HCT116 (cell line): ENCODE measurements at regions not wholly inside any gene's neighbourhood (a gene's known extent, or its start where the extent isn't known, plus 50 kb on each side); places are given as distances from the start of the nearest gene placed in this dataset.

Experiments used
- ATAC-seq: fragments of 200-7000 bp; cut with Tn5 transposase; 2 replicates; pipeline ENCODE4 v1.9.1; 2020; ENCODE audit warnings: mild to moderate bottlenecking, moderate library complexity
- BruUV-seq: library from RNA; stranded (reverse); fragments of 400-500 nt; replicated peaks from 2 replicates; lab custom pipeline; 2021; lab: Mats Ljungman, UMichigan
- CTCF ChIA-PET: fragments of 300-600 bp; sonication (Branson Sonifier 250); formaldehyde crosslinking; loops from one replicate; lab custom pipeline; 2021; ENCODE audit warnings: antibody characterized with exemption; lab: Charles Lee
- POLR2A ChIA-PET: fragments of 300-600, 350-600 bp; sonication (Branson Sonifier 250); formaldehyde crosslinking; loops from one replicate; lab custom pipeline; 2021; ENCODE audit warnings: antibody characterized with exemption; lab: Charles Lee
- RAD21 ChIA-PET, 2 experiments: fragments of 300-600 bp; sonication (Branson Sonifier 250); formaldehyde crosslinking; loops; one replicate each; lab custom pipeline; 2023; ENCODE audit warnings: low total read pairs in 2 of 2; ENCODE audit not compliant: uncharacterized antibody in 2 of 2, unreplicated experiment in 2 of 2, low non-redundant PET in 1 of 2; lab: Charles Lee
- DNase-seq: peaks from one replicate; pipeline ENCODE4 v3.0.0-alpha.2; 2010; ENCODE audit warnings: low read depth, low spot score
- H2AFZ ChIP-seq: fragments of 200-600 bp; shearing (Covaris generic), sonication (generic); 2 replicates; pipeline ENCODE4 v1.6.1; 2017; ENCODE audit warnings: low read depth, mixed run types, mixed read lengths, antibody characterized with exemption, low read length; ENCODE audit not compliant: poor library complexity, severe bottlenecking
- H3K27ac ChIP-seq: 2 replicates; pipeline ENCODE4 v1.5.1; 2012; ENCODE audit warnings: low read depth, low read length
- H3K27me3 ChIP-seq: fragments of 200-600 bp; sonication (generic); 2 replicates; pipeline ENCODE4 v1.6.1; 2016; ENCODE audit warnings: mixed run types, low read length, mixed read lengths; ENCODE audit not compliant: insufficient read depth
- H3K36me3 ChIP-seq, 2 experiments: fragments of 200-500 bp in 1 of 2; fragments of 200-600 bp in 1 of 2; sonication (Bioruptor generic) in 1 of 2; sonication (generic) in 1 of 2; 2 replicates each; pipeline versions ENCODE4 v1.5.1 to v1.6.1; 2014 to 2016; ENCODE audit warnings: low read length in 2 of 2, inconsistent platforms in 1 of 2, mixed read lengths in 1 of 2, mixed run types in 1 of 2; ENCODE audit not compliant: insufficient read depth in 2 of 2, control insufficient read depth in 1 of 2
- H3K4me1 ChIP-seq, 2 experiments: fragments of 200-600 bp in 1 of 2; sonication (generic) in 1 of 2; 2 replicates each; pipeline versions ENCODE4 v1.5.1 to v1.6.1; 2012 to 2017; ENCODE audit warnings: low read length in 2 of 2, inconsistent platforms in 1 of 2, mild to moderate bottlenecking in 1 of 2, mixed read lengths in 1 of 2, mixed run types in 1 of 2, moderate library complexity in 1 of 2; ENCODE audit not compliant: insufficient read depth in 2 of 2, control insufficient read depth in 1 of 2
- H3K4me2 ChIP-seq: fragments of 200-600 bp; sonication (generic); 2 replicates; pipeline ENCODE4 v1.6.1; 2017; ENCODE audit warnings: mixed run types, low read length, mixed read lengths
- H3K4me3 ChIP-seq, 2 experiments: fragments of 200-600 bp in 1 of 2; sonication (generic) in 1 of 2; replicated peaks in 1 of 2; 2 replicates each; pipeline ENCODE4 v1.5.1; 2011 to 2016; ENCODE audit warnings: low read length in 2 of 2, control low read depth in 1 of 2, low read depth in 1 of 2, mild to moderate bottlenecking in 1 of 2, mixed read lengths in 1 of 2, mixed run types in 1 of 2
- H3K79me2 ChIP-seq: fragments of 200-600 bp; sonication (generic); 2 replicates; pipeline ENCODE4 v1.6.1; 2017; ENCODE audit warnings: mild to moderate bottlenecking, mixed run types, low read length, moderate library complexity, mixed read lengths; ENCODE audit not compliant: insufficient read depth
- H3K9ac ChIP-seq: fragments of 200-600 bp; sonication (generic); 2 replicates; pipeline ENCODE4 v1.6.1; 2016; ENCODE audit warnings: low read length, mixed read lengths
- H3K9me2 ChIP-seq: fragments of 200-600 bp; sonication (generic), shearing (Covaris generic); 2 replicates; pipeline ENCODE4 v1.6.1; 2017; ENCODE audit warnings: mixed run types, mild to moderate bottlenecking, moderate library complexity; ENCODE audit not compliant: insufficient read depth
- H3K9me3 ChIP-seq, 2 experiments: fragments of 200-500 bp in 1 of 2; fragments of 200-600 bp in 1 of 2; sonication (Bioruptor generic) in 1 of 2; sonication (generic) in 1 of 2; 2 replicates each; pipeline ENCODE4 v1.6.1; 2014 to 2017; ENCODE audit warnings: low read length in 2 of 2, mixed read lengths in 2 of 2, inconsistent platforms in 1 of 2, low read depth in 1 of 2, mild to moderate bottlenecking in 1 of 2, mixed run types in 1 of 2, moderate library complexity in 1 of 2; ENCODE audit not compliant: control insufficient read depth in 1 of 2, insufficient read depth in 1 of 2
- H4K20me1 ChIP-seq: fragments of 200-600 bp; sonication (generic), shearing (Covaris generic); 2 replicates; pipeline ENCODE4 v1.6.1; 2017; ENCODE audit warnings: mixed run types, mild to moderate bottlenecking, moderate library complexity; ENCODE audit not compliant: insufficient read depth
- CBX3 ChIP-seq: IDR thresholded peaks from 2 replicates; pipeline ENCODE4 v1.6.1; 2012; ENCODE audit warnings: low read depth
- CEBPB ChIP-seq: IDR thresholded peaks from 2 replicates; pipeline ENCODE4 v1.6.1; 2012; ENCODE audit warnings: low read depth
- FOSL1 ChIP-seq: IDR thresholded peaks from 2 replicates; pipeline ENCODE4 v1.6.1; 2012; ENCODE audit warnings: low read depth
- JUND ChIP-seq: IDR thresholded peaks from 2 replicates; pipeline ENCODE4 v1.6.1; 2012
- POLR2AphosphoS5 ChIP-seq: IDR thresholded peaks from 2 replicates; pipeline ENCODE4 v1.6.1; 2011; ENCODE audit warnings: mild to moderate bottlenecking, low read depth, low read length, moderate library complexity
- RAD21 ChIP-seq: IDR thresholded peaks from 2 replicates; pipeline ENCODE4 v1.6.1; 2012; ENCODE audit warnings: low read depth, mild to moderate bottlenecking
- SP1 ChIP-seq: IDR thresholded peaks from 2 replicates; pipeline ENCODE4 v1.6.1; 2012; ENCODE audit warnings: low read depth
- TCF7L2 ChIP-seq: IDR thresholded peaks from 2 replicates; pipeline ENCODE4 v1.7.0; 2011; ENCODE audit warnings: borderline replicate concordance, inconsistent platforms; ENCODE audit not compliant: insufficient read depth, insufficient read length; ENCODE audit errors: extremely low read depth
- ZFX ChIP-seq: fragments of 450-650 bp; IDR thresholded peaks from 2 replicates; pipeline ENCODE4 v1.6.1; 2017
- intact Hi-C: fragments of 100-400 bp; cut with micrococcal nuclease; formaldehyde crosslinking; loops from 2 replicates; pipeline ENCODE4 v1.10.0; 2022
- TF ChIP-seq, protein P1 (sequence below): IDR thresholded peaks from 2 replicates; pipeline ENCODE4 v1.6.1; 2012
- TF ChIP-seq, protein P2 (sequence below), 3 experiments: fragments of 200-600 bp in 1 of 3; sonication (generic) in 1 of 3; IDR thresholded peaks in 2 of 3; conservative IDR thresholded peaks in 1 of 3; 2 replicates each; pipeline ENCODE4 v1.5.1; 2012 to 2017; ENCODE audit warnings: low read depth in 2 of 3, low read length in 2 of 3, antibody characterized with exemption in 1 of 3, borderline replicate concordance in 1 of 3, control low read depth in 1 of 3, mild to moderate bottlenecking in 1 of 3, mixed read lengths in 1 of 3, mixed run types in 1 of 3, moderate library complexity in 1 of 3; ENCODE audit not compliant: insufficient read depth in 1 of 3
- TF ChIP-seq, protein P3 (sequence below): IDR thresholded peaks from 2 replicates; pipeline ENCODE4 v1.6.1; 2011; ENCODE audit warnings: mild to moderate bottlenecking, low read length, moderate library complexity; ENCODE audit not compliant: insufficient replicate concordance; ENCODE audit errors: extremely low read depth

DNA sequence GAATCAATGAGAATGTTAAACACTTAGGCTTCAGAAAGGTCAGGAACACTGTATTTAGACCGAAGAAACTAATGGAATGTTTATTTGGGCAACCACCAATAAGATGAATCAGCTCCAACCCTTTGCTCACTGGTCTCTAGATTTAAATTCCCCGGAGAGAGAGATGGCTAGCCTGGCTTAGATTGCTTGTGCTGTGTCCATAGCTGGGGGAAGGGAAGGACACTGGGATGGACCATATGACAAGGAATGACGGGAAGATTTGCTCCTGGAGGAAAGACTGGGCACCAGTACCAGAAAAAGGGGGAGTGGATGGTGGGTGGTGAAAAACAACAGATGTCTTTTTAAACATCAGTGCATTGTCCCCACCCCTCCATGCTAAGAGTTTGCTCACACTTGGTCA, 426.6 kb downstream of the DUSP10 start:
- Histone ChIP-seq H3K4me2 (no peak overlapping the region), H3K4me1 (no peaks in the 10 kb centered on the region), H3K27ac (no peak overlapping the region), H3K36me3 (no peaks in the 10 kb centered on the region), H3K27me3 (no peaks in the 10 kb centered on the region), H3K4me3 (no peak overlapping the region), H3K9me3 (no peaks in the 10 kb centered on the region), H3K9ac (no peak overlapping the region), H4K20me1 (no peaks in the 10 kb centered on the region), H3K79me2 (no peaks in the 10 kb centered on the region), H3K9me2 (no peaks in the 10 kb centered on the region), H2AFZ (no peak overlapping the region)
- ATAC-seq (no peak), DNase-seq (no peak)
- BruUV-seq: no TSS peak
- intact Hi-C loops: no loop called here
- CTCF ChIA-PET: no interaction called here
- no peak for TF ChIP-seq CBX3
- TF ChIP-seq, protein P1, sequence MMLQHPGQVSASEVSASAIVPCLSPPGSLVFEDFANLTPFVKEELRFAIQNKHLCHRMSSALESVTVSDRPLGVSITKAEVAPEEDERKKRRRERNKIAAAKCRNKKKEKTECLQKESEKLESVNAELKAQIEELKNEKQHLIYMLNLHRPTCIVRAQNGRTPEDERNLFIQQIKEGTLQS: no peak
- no peak for TF ChIP-seq FOSL1
- no peak for TF ChIP-seq TCF7L2
- no peak for TF ChIP-seq JUND
- TF ChIP-seq SP1: no peak
- no peak for TF ChIP-seq POLR2AphosphoS5
- POLR2A ChIA-PET: no interaction called here
- RAD21 ChIA-PET: no interaction called here

DNA sequence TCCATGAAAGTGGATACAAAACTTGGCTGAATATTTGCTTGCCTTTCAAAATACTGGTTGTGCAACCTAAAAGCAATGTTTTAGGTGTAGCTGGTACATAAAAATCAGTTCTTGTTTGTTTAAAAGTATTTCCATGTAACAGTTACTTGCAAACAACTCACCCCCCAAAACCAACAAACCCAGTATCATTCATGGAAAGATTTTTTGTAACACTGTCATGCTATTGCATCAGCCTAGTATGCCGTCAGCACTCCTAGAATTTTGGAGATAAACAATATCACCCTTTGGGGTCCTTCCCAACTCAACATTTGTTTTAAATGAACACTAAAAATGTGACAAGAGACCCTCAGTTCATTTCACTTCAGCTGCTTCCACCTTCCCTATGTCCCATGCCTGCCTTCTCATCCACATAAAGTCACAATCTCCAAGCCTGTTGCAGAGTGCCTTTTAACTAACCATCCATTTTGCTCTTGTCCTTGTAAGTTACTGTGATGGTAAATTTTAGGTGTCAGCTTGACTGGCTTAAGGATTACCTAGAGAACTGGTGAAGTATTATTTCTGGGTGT, 425.3 kb downstream of the DUSP10 start:
- intact Hi-C loops: no loop called here
- BruUV-seq: no TSS peak
- H3K4me1 ChIP-seq: no peaks in the 10 kb centered on the region
- no peak overlapping the region for H3K9ac ChIP-seq
- H3K27ac ChIP-seq: no peak overlapping the region
- H2AFZ ChIP-seq: no peak overlapping the region
- no peaks in the 10 kb centered on the region for H3K9me3 ChIP-seq
- no peak for DNase-seq
- H3K27me3 ChIP-seq: no peaks in the 10 kb centered on the region
- ATAC-seq: no peak
- no peaks in the 10 kb centered on the region for H4K20me1 ChIP-seq
- CTCF ChIA-PET: no interaction called here
- RAD21 ChIA-PET: no interaction called here
- H3K36me3 ChIP-seq: no peaks in the 10 kb centered on the region
- POLR2A ChIA-PET: no interaction called here
- TF ChIP-seq, protein P1: no peak
- TF ChIP-seq ZFX (no peak), CEBPB (no peak), FOSL1 (no peak), RAD21 (no peak)
- TF ChIP-seq, protein P2, sequence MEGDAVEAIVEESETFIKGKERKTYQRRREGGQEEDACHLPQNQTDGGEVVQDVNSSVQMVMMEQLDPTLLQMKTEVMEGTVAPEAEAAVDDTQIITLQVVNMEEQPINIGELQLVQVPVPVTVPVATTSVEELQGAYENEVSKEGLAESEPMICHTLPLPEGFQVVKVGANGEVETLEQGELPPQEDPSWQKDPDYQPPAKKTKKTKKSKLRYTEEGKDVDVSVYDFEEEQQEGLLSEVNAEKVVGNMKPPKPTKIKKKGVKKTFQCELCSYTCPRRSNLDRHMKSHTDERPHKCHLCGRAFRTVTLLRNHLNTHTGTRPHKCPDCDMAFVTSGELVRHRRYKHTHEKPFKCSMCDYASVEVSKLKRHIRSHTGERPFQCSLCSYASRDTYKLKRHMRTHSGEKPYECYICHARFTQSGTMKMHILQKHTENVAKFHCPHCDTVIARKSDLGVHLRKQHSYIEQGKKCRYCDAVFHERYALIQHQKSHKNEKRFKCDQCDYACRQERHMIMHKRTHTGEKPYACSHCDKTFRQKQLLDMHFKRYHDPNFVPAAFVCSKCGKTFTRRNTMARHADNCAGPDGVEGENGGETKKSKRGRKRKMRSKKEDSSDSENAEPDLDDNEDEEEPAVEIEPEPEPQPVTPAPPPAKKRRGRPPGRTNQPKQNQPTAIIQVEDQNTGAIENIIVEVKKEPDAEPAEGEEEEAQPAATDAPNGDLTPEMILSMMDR (IDR thresholded peaks at IDR 0.05 in 2 of 3, conservative IDR thresholded peaks at IDR 0.05 in 1 of 3; ENCODE audit: borderline replicate concordance in 1 of 3, insufficient read depth in 1 of 3, low read depth in 2 of 3, low read length in 2 of 3): no peak
- TF ChIP-seq, protein P3, sequence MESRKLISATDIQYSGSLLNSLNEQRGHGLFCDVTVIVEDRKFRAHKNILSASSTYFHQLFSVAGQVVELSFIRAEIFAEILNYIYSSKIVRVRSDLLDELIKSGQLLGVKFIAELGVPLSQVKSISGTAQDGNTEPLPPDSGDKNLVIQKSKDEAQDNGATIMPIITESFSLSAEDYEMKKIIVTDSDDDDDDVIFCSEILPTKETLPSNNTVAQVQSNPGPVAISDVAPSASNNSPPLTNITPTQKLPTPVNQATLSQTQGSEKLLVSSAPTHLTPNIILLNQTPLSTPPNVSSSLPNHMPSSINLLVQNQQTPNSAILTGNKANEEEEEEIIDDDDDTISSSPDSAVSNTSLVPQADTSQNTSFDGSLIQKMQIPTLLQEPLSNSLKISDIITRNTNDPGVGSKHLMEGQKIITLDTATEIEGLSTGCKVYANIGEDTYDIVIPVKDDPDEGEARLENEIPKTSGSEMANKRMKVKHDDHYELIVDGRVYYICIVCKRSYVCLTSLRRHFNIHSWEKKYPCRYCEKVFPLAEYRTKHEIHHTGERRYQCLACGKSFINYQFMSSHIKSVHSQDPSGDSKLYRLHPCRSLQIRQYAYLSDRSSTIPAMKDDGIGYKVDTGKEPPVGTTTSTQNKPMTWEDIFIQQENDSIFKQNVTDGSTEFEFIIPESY: no peak
- H3K4me3 ChIP-seq: no peak overlapping the region
- no peaks in the 10 kb centered on the region for H3K79me2 ChIP-seq
- H3K4me2 ChIP-seq: no peak overlapping the region
- H3K9me2 ChIP-seq: no peaks in the 10 kb centered on the region
